ENCODE measurements at regions not wholly inside any gene's neighbourhood (a gene's known extent, or its start where the extent isn't known, plus 50 kb on each side); places are given as distances from the start of the nearest gene placed in this dataset.

DNA sequence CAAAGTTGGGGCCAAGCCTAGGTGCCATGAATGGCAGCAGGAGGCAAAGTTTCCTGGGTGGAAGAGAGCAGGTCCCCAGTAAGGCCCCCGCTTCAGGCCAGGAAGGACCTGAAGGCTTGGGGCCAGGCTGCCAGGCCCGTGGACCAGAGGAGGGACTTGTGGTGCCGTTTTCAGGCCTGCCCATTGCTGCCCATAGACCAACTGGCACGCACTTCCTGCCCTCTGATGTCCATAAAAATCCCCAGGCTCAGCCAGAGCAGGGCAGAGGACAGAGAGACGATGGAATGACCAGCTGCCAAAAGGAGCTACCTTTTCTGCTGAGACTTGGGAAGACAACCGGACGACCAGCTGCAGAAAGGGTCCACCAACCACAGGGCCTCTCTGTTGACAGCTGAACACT, 1205.5 kb downstream of the ARAP2 start:
- TF ChIP-seq CTCF (IDR thresholded peaks at IDR 0.05) = no peak
- TF ChIP-seq POLR2A (IDR thresholded peaks at IDR 0.05) = no peak

Measured in right lobe of liver (tissue), 4 donors.